ENCODE measurements at regions not wholly inside any gene's neighbourhood (a gene's known extent, or its start where the extent isn't known, plus 50 kb on each side); places are given as distances from the start of the nearest gene placed in this dataset.

GRCh38 chr14:97916100-97916499 lies 1118.9 kb downstream of the VRK1 start:
- no peak for DNase-seq

- DNase-seq: no peak
Observed at GRCh38 chr14:97916669-97917568, 1119.7 kb downstream of the VRK1 start.

GRCh38 chr14:97920201-97920600 lies 1123.0 kb downstream of the VRK1 start:
- no peak for DNase-seq

- DNase-seq: no peak
Observed at GRCh38 chr14:97921296-97921695, 1124.1 kb downstream of the VRK1 start.

GRCh38 chr14:97924922-97925613 lies 1127.9 kb downstream of the VRK1 start:
- DNase-seq: peak; percentile 8

GRCh38 chr14:97930166-97930565 lies 1133.0 kb downstream of the VRK1 start:
- DNase-seq: no peak

- DNase-seq: no peak
Observed at GRCh38 chr14:97931273-97931672, 1134.1 kb downstream of the VRK1 start.

GRCh38 chr14:97942921-97943320 lies 1145.7 kb downstream of the VRK1 start:
- DNase-seq: no peak

- no peak for DNase-seq
Observed at GRCh38 chr14:97943619-97944018, 1146.4 kb downstream of the VRK1 start.

- no peak for DNase-seq
Observed at GRCh38 chr14:97944380-97944779, 1147.2 kb downstream of the VRK1 start.

- DNase-seq: no peak
Observed at GRCh38 chr14:97945631-97946030, 1148.4 kb downstream of the VRK1 start.

GRCh38 chr14:97946240-97946639 lies 1149.1 kb downstream of the VRK1 start:
- DNase-seq: no peak

- DNase-seq: no peak
Observed at GRCh38 chr14:97946641-97947040, 1149.5 kb downstream of the VRK1 start.

- DNase-seq: no peak
Observed at GRCh38 chr14:97948841-97949240, 1151.7 kb downstream of the VRK1 start.

GRCh38 chr14:97956581-97957340 lies 1159.6 kb downstream of the VRK1 start:
- DNase-seq: no peak

- DNase-seq: no peak
Observed at GRCh38 chr14:97959251-97959650, 1162.1 kb downstream of the VRK1 start.

- no peak for DNase-seq
Observed at GRCh38 chr14:97960436-97960835, 1163.3 kb downstream of the VRK1 start.

GRCh38 chr14:97970222-97970621 lies 1173.0 kb downstream of the VRK1 start:
- DNase-seq: peak; percentile 39

- DNase-seq: peak; percentile 34
Observed at GRCh38 chr14:97975216-97975615, 1178.0 kb downstream of the VRK1 start.

- DNase-seq: peak; percentile 57
Observed at GRCh38 chr14:97975962-97976361, 1178.8 kb downstream of the VRK1 start.

GRCh38 chr14:97976861-97977260 lies 1179.7 kb downstream of the VRK1 start:
- DNase-seq: peak; percentile 24

GRCh38 chr14:97977651-97978261 lies 1180.6 kb downstream of the VRK1 start:
- peak; percentile 82 for DNase-seq

GRCh38 chr14:97978341-97978740 lies 1181.2 kb downstream of the VRK1 start:
- peak; percentile 83 for DNase-seq
